K562 (cell line): ENCODE measurements at regions not wholly inside any gene's neighbourhood (a gene's known extent, or its start where the extent isn't known, plus 50 kb on each side); places are given as distances from the start of the nearest gene placed in this dataset.

Experiments used
- ATAC-seq: fragments of 200-7000 bp; cut with Tn5 transposase; 3 replicates; pipeline ENCODE4 v1.9.1; 2020; ENCODE audit warnings: moderate library complexity
- BruUV-seq: library from RNA; stranded (reverse); fragments of 400-500 nt; replicated peaks from 2 replicates; lab custom pipeline; 2021; lab: Mats Ljungman, UMichigan
- CTCF ChIA-PET: fragments of 300-600 bp; formaldehyde crosslinking; extraction: SDS; loops from one replicate; lab custom pipeline; 2021; ENCODE audit warnings: low intra/inter-chr PET ratio; lab: Yijun Ruan, JAX
- POLR2A ChIA-PET: fragments of 300-600, 350-650 bp; sonication (Branson Sonifier 250); formaldehyde crosslinking; extraction: SDS; loops from one replicate; lab custom pipeline; 2021; ENCODE audit warnings: antibody characterized with exemption, inconsistent platforms; lab: Yijun Ruan, JAX
- DNase-seq, 4 experiments: peaks; one replicate each; pipeline versions ENCODE4 v3.0.0 to v3.0.0-alpha.2; 2011 to 2018; ENCODE audit warnings: low spot score in 3 of 4, mixed read lengths in 3 of 4; ENCODE audit errors: extremely low read depth in 1 of 4
- FAIRE-seq: peaks from 2 replicates; lab custom pipeline; 2011; peaks lifted over from hg19 to GRCh38; lab: Jason Lieb, UNC
- H2AFZ ChIP-seq: 2 replicates; pipeline ENCODE4 v1.6.0; 2011; ENCODE audit warnings: low read depth, low read length, control low read depth, inconsistent platforms
- H3K27ac ChIP-seq: fragments of 200-600 bp; 3 replicates; pipeline ENCODE4 v1.8.0; 2011; ENCODE audit warnings: low read depth, mild to moderate bottlenecking, control low read depth, inconsistent platforms, low read length, moderate library complexity, mixed read lengths; ENCODE audit errors: extremely low read depth
- H3K27me3 ChIP-seq, 2 experiments: fragments of 300-600 bp in 1 of 2; 2 replicates in 1 of 2; 3 replicates in 1 of 2; pipeline versions ENCODE4 v1.6.0 to v1.8.0; 2011; ENCODE audit warnings: inconsistent platforms in 2 of 2, low read length in 2 of 2, mild to moderate bottlenecking in 1 of 2, mixed read lengths in 1 of 2, moderate library complexity in 1 of 2; ENCODE audit not compliant: control insufficient read depth in 2 of 2, insufficient read depth in 2 of 2
- H3K36me3 ChIP-seq: fragments of 300-600 bp; 3 replicates; pipeline ENCODE4 v1.8.0; 2011; ENCODE audit warnings: mild to moderate bottlenecking, low read length, inconsistent platforms; ENCODE audit not compliant: control insufficient read depth, insufficient read depth
- H3K4me1 ChIP-seq, 2 experiments: fragments of 200-600 bp in 1 of 2; replicated peaks in 1 of 2; 2 replicates in 1 of 2; 3 replicates in 1 of 2; pipeline versions ENCODE4 v1.5.1 to v1.8.0; 2011; ENCODE audit warnings: inconsistent platforms in 2 of 2, low read length in 2 of 2, mild to moderate bottlenecking in 1 of 2, mixed read lengths in 1 of 2, moderate library complexity in 1 of 2; ENCODE audit not compliant: control insufficient read depth in 2 of 2, insufficient read depth in 2 of 2
- H3K4me2 ChIP-seq: 2 replicates; pipeline ENCODE4 v1.6.1; 2011; ENCODE audit warnings: low read length, control low read depth, inconsistent platforms, mixed read lengths; ENCODE audit not compliant: insufficient read depth
- H3K4me3 ChIP-seq: fragments of 200-600 bp; sonication (generic), shearing (Covaris generic); 2 replicates; pipeline ENCODE4 v1.5.1; 2016; ENCODE audit warnings: control low read depth, inconsistent platforms
- H3K79me2 ChIP-seq: fragments of 200-600 bp; 3 replicates; pipeline ENCODE4 v1.8.0; 2011; ENCODE audit warnings: low read length, inconsistent platforms; ENCODE audit not compliant: control insufficient read depth, insufficient read depth
- H3K9ac ChIP-seq, 2 experiments: 2 replicates each; pipeline versions ENCODE4 v1.6.0 to v1.6.1; 2011; ENCODE audit warnings: low read depth in 2 of 2, low read length in 2 of 2, control low read depth in 1 of 2, inconsistent platforms in 1 of 2, mild to moderate bottlenecking in 1 of 2, mixed read lengths in 1 of 2; ENCODE audit not compliant: insufficient read depth in 1 of 2
- H3K9me1 ChIP-seq: one replicate; pipeline ENCODE4 v1.6.0; 2011; ENCODE audit warnings: inconsistent platforms, mild to moderate bottlenecking, low read length, moderate library complexity; ENCODE audit not compliant: control insufficient read depth, insufficient read depth
- H3K9me3 ChIP-seq: replicated peaks from 2 replicates; pipeline ENCODE4 v1.5.1; 2011; ENCODE audit warnings: low read depth, low read length, inconsistent platforms; ENCODE audit not compliant: control insufficient read depth, insufficient read depth
- H4K20me1 ChIP-seq: replicated peaks from 2 replicates; pipeline ENCODE4 v1.6.1; 2011; ENCODE audit warnings: low read length, inconsistent platforms, mixed read lengths; ENCODE audit not compliant: control insufficient read depth, insufficient read depth
- EHMT2 ChIP-seq: fragments of 450-650 bp; IDR thresholded peaks from 2 replicates; pipeline ENCODE4 v1.6.1; 2018; ENCODE audit warnings: antibody characterized with exemption
- GTF2A2 ChIP-seq: IDR thresholded peaks from 2 replicates; pipeline ENCODE4 v1.6.1; 2016; ENCODE audit warnings: mild to moderate bottlenecking, missing genetic modification characterization, missing compliant biosample characterization
- HMG20B ChIP-seq: fragments of 250-450 bp; sonication (Bioruptor Pico); IDR thresholded peaks from 2 replicates; pipeline ENCODE4 v1.5.0; 2021; ENCODE audit warnings: mild to moderate bottlenecking
- ILK ChIP-seq: fragments of 450-650 bp; IDR thresholded peaks from 2 replicates; pipeline ENCODE4 v1.6.1; 2016; ENCODE audit warnings: missing genetic modification characterization, low read depth, mild to moderate bottlenecking, missing compliant biosample characterization, moderate library complexity, borderline replicate concordance
- TRIM25 ChIP-seq: fragments of 450-650 bp; IDR thresholded peaks from 2 replicates; pipeline ENCODE4 v1.7.0; 2016; ENCODE audit warnings: borderline replicate concordance
- ZNF407 ChIP-seq: fragments of 450-650 bp; IDR thresholded peaks from 2 replicates; pipeline ENCODE4 v1.6.1; 2016; ENCODE audit warnings: low read depth
- ZNF695 ChIP-seq: fragments of 450-650 bp; formaldehyde crosslinking; IDR thresholded peaks from 2 replicates; pipeline ENCODE4 v1.4.0; 2020; ENCODE audit warnings: mild to moderate bottlenecking, moderate library complexity
- WGBS: fragments of 100-300 bp; shearing (Covaris generic); methylation state at CpG from one replicate; pipeline ENCODE4 v1.1.6; 2016; ENCODE audit warnings: low coverage, mixed read lengths; ENCODE audit not compliant: insufficient coverage; ENCODE audit errors: missing lambda C conversion rate; 5-methylcytosine and 5-hydroxymethylcytosine counted together
- in situ Hi-C: fragments of 300-500 bp; cut with MboI; formaldehyde crosslinking; loops from 4 replicates; pipeline ENCODE4 v1.15.0; 2018; ENCODE audit warnings: inconsistent platforms, mixed read lengths
- intact Hi-C: fragments of 100-400 bp; cut with micrococcal nuclease; formaldehyde crosslinking; loops from 2 replicates; pipeline ENCODE4 v1.14.2; 2022

GRCh38 chr14:49014476-49014875 is 571.7 kb downstream of the RPS29 start:
- Histone ChIP-seq H3K27ac (no peak overlapping the region), H2AFZ (no peak overlapping the region), H3K9me3 (no peaks in the 10 kb centered on the region), H3K9me1 (no peaks in the 10 kb centered on the region), H3K4me3 (no peak overlapping the region), H4K20me1 (no peaks in the 10 kb centered on the region), H3K9ac (no peak overlapping the region), H3K36me3 (no peaks in the 10 kb centered on the region), H3K27me3 (no peaks in the 10 kb centered on the region), H3K4me1 (no peaks in the 10 kb centered on the region), H3K4me2 (no peak overlapping the region), H3K79me2 (no peaks in the 10 kb centered on the region)
- ChIA-PET POLR2A (no interaction called here), CTCF (no interaction called here)
- FAIRE-seq = no peak
- WGBS = 0% methylated on average over 3 of the region's 3 CpGs
- no peak for ATAC-seq
- intact Hi-C loops (no loop called here), in situ Hi-C loops (no loop called here)
- TF ChIP-seq ZNF695 (no peak), ILK (tag) (no peak), HMG20B (no peak), GTF2A2 (tag) (no peak)
- DNase-seq = no peak
- BruUV-seq = no TSS peak

DNA sequence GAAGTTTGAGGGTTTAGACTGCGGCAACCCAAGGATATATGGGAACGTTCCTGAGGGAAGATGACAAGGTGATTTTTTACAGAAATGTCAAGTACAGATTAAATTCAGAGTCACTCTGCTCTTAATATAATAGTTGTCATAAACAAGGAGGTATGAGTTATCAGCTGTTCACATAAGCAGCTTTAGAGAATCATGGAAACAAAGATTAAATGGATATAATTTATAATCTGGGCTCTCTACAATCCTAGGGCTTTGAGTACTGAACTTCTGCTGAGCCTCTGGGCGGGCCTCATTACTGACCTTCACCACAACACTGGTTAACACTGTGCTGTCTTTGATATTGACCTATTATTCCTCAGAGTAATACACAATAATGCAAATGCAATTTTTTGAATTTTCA is 577.8 kb downstream of the RPS29 start:
- Histone ChIP-seq H3K27ac (no peak overlapping the region), H2AFZ (no peak overlapping the region), H3K9me3 (no peaks in the 10 kb centered on the region), H3K4me1 (no peaks in the 10 kb centered on the region), H3K4me3 (no peak overlapping the region), H3K9me1 (no peaks in the 10 kb centered on the region), H3K27me3 (no peaks in the 10 kb centered on the region), H3K79me2 (no peaks in the 10 kb centered on the region), H3K4me2 (no peak overlapping the region), H3K9ac (no peak overlapping the region), H4K20me1 (no peaks in the 10 kb centered on the region), H3K36me3 (no peaks in the 10 kb centered on the region)
- 0% methylated on average over 3 of the region's 3 CpGs for WGBS
- no peak for DNase-seq
- POLR2A ChIA-PET = no interaction called here
- ATAC-seq = no peak
- FAIRE-seq = no peak
- intact Hi-C loops (no loop called here), in situ Hi-C loops (no loop called here)
- CTCF ChIA-PET = no interaction called here
- no TSS peak for BruUV-seq
- TF ChIP-seq EHMT2 = no peak
- no peak for TF ChIP-seq ZNF407
- no peak for TF ChIP-seq TRIM25
